ENCODE measurements at regions not wholly inside any gene's neighbourhood (a gene's known extent, or its start where the extent isn't known, plus 50 kb on each side); places are given as distances from the start of the nearest gene placed in this dataset.

- peaks cover 7% of the 10 kb centered on the region for H3K9me3 Mint-ChIP-seq
- H3K27me3 Mint-ChIP-seq (ENCODE audit: insufficient read depth), result no peaks in the 10 kb centered on the region
- Histone ChIP-seq H3K9me3 (ENCODE audit: control insufficient read depth, low read length) (no peaks in the 10 kb centered on the region), H3K36me3 (ENCODE audit: control insufficient read depth, insufficient read depth, low read length) (no peaks in the 10 kb centered on the region), H3K27ac (ENCODE audit: low read depth, low read length) (no peak overlapping the region), H3K4me1 (ENCODE audit: control insufficient read depth, insufficient read depth, low read length) (peaks cover 3% of the 10 kb centered on the region), H3K9ac (ENCODE audit: extremely low read depth, low read length, poor library complexity, severe bottlenecking) (no peak overlapping the region), H3K4me3 (ENCODE audit: low read length) (no peak overlapping the region), H3K27me3 (ENCODE audit: control insufficient read depth, insufficient read depth, low read length, poor library complexity, severe bottlenecking) (no peaks in the 10 kb centered on the region)
- no peaks in the 10 kb centered on the region for H3K36me3 Mint-ChIP-seq (ENCODE audit: low read depth)
- no peak for DNase-seq
- 79 to 89% methylated on average over 1 of the region's 1 CpG for WGBS, 2 experiments (ENCODE audit: insufficient coverage in 1 of 2, insufficient read length in 1 of 2)
- no peak overlapping the region for H3K27ac Mint-ChIP-seq
- H3K4me3 Mint-ChIP-seq, result no peak overlapping the region
- no peak for TF ChIP-seq CTCF (conservative IDR thresholded peaks at IDR 0.05)
- peaks cover 3% of the 10 kb centered on the region for H3K4me1 Mint-ChIP-seq
These were observed 324.0 kb upstream of the IL12A start for GRCh38 chr3:159664653-159665052.

GRCh38 chr3:159667261-159667660 is 321.4 kb upstream of the IL12A start:
- Histone ChIP-seq H3K4me3 (ENCODE audit: low read length) (no peak overlapping the region), H3K9me3 (ENCODE audit: control insufficient read depth, low read length) (no peaks in the 10 kb centered on the region), H3K4me1 (ENCODE audit: control insufficient read depth, insufficient read depth, low read length) (peaks cover 14% of the 10 kb centered on the region), H3K36me3 (ENCODE audit: control insufficient read depth, insufficient read depth, low read length) (no peaks in the 10 kb centered on the region), H3K27me3 (ENCODE audit: control insufficient read depth, insufficient read depth, low read length, poor library complexity, severe bottlenecking) (no peaks in the 10 kb centered on the region), H3K9ac (ENCODE audit: extremely low read depth, low read length, poor library complexity, severe bottlenecking) (no peak overlapping the region), H3K27ac (ENCODE audit: low read depth, low read length) (no peak overlapping the region)
- Mint-ChIP-seq H3K27me3 (ENCODE audit: insufficient read depth) (no peaks in the 10 kb centered on the region), H3K4me3 (no peak overlapping the region), H3K9me3 (peaks cover under 1% of the 10 kb centered on the region), H3K4me1 (peaks cover 9% of the 10 kb centered on the region), H3K36me3 (ENCODE audit: low read depth) (no peaks in the 10 kb centered on the region), H3K27ac (no peak overlapping the region)
- 94% methylated on average over 3 to 4 of the region's 4 CpGs for WGBS, 2 experiments (ENCODE audit: insufficient coverage in 1 of 2, insufficient read length in 1 of 2)
- no peak for TF ChIP-seq CTCF (conservative IDR thresholded peaks at IDR 0.05)
- no peak for DNase-seq

- no peaks in the 10 kb centered on the region for H3K9me3 Mint-ChIP-seq
- peaks cover 15% of the 10 kb centered on the region for H3K4me1 Mint-ChIP-seq
- Histone ChIP-seq H3K9me3 (ENCODE audit: control insufficient read depth, low read length) (no peaks in the 10 kb centered on the region), H3K4me1 (ENCODE audit: control insufficient read depth, insufficient read depth, low read length) (peaks cover 26% of the 10 kb centered on the region), H3K9ac (ENCODE audit: extremely low read depth, low read length, poor library complexity, severe bottlenecking) (no peak overlapping the region), H3K27me3 (ENCODE audit: control insufficient read depth, insufficient read depth, low read length, poor library complexity, severe bottlenecking) (no peaks in the 10 kb centered on the region), H3K36me3 (ENCODE audit: control insufficient read depth, insufficient read depth, low read length) (no peaks in the 10 kb centered on the region), H3K27ac (ENCODE audit: low read depth, low read length) (no peak overlapping the region), H3K4me3 (ENCODE audit: low read length) (no peak overlapping the region)
- H3K36me3 Mint-ChIP-seq (ENCODE audit: low read depth), result no peaks in the 10 kb centered on the region
- no peak for TF ChIP-seq CTCF (conservative IDR thresholded peaks at IDR 0.05)
- no peak overlapping the region for H3K4me3 Mint-ChIP-seq
- H3K27ac Mint-ChIP-seq, result no peak overlapping the region
- WGBS, 2 experiments (ENCODE audit: insufficient coverage in 1 of 2, insufficient read length in 1 of 2), result 97 to 100% methylated on average over 1 to 3 of the region's 3 CpGs
- no peaks in the 10 kb centered on the region for H3K27me3 Mint-ChIP-seq (ENCODE audit: insufficient read depth)
- no peak for DNase-seq
These were observed 320.2 kb upstream of the IL12A start for GRCh38 chr3:159668461-159668860.

Data from endodermal cell (in vitro differentiated cells).